HFFc6 (cell line): ENCODE measurements at regions not wholly inside any gene's neighbourhood (a gene's known extent, or its start where the extent isn't known, plus 50 kb on each side); places are given as distances from the start of the nearest gene placed in this dataset.

Experiments
- DNase-seq: peaks from one replicate; pipeline ENCODE4 v3.0.0-alpha.2; 2018
- H3K27ac Mint-ChIP-seq: 2 replicates; pipeline ENCODE4 v1.8.0; 2020; ENCODE audit warnings: mild to moderate bottlenecking, mixed read lengths
- H3K27me3 Mint-ChIP-seq: 2 replicates; pipeline ENCODE4 v1.8.0; 2021; ENCODE audit warnings: mild to moderate bottlenecking, moderate library complexity, mixed read lengths; ENCODE audit not compliant: insufficient read depth
- H3K36me3 Mint-ChIP-seq: 2 replicates; pipeline ENCODE4 v1.8.0; 2021; ENCODE audit warnings: low read depth, mixed read lengths
- H3K4me1 Mint-ChIP-seq: 2 replicates; pipeline ENCODE4 v1.8.0; 2020; ENCODE audit warnings: low read depth, mixed read lengths
- H3K4me3 Mint-ChIP-seq: 2 replicates; pipeline ENCODE4 v1.8.0; 2020; ENCODE audit warnings: mild to moderate bottlenecking, moderate library complexity, mixed read lengths
- H3K9me3 Mint-ChIP-seq: 2 replicates; pipeline ENCODE4 v1.8.0; 2020; ENCODE audit warnings: mild to moderate bottlenecking, mixed read lengths
- CTCF ChIP-seq: fragments of 200-600 bp; sonication (generic); IDR thresholded peaks from 2 replicates; pipeline ENCODE4 v1.5.0; 2021; ENCODE audit warnings: antibody characterized with exemption, mild to moderate bottlenecking

- Mint-ChIP-seq H3K4me3 (no peak overlapping the region), H3K4me1 (no peaks in the 10 kb centered on the region), H3K9me3 (peaks cover 70% of the 10 kb centered on the region), H3K27me3 (no peaks in the 10 kb centered on the region), H3K36me3 (peaks cover 10% of the 10 kb centered on the region), H3K27ac (no peak overlapping the region)
- no peak for TF ChIP-seq CTCF
- DNase-seq = no peak
Measured at GRCh38 chr4:58359590-58359989, 1249.4 kb upstream of the IGFBP7 start.

- Mint-ChIP-seq H3K36me3 (peaks cover 10% of the 10 kb centered on the region), H3K9me3 (peaks cover 59% of the 10 kb centered on the region), H3K27me3 (no peaks in the 10 kb centered on the region), H3K4me3 (no peak overlapping the region), H3K4me1 (no peaks in the 10 kb centered on the region), H3K27ac (no peak overlapping the region)
- no peak for DNase-seq
- no peak for TF ChIP-seq CTCF
Measured at GRCh38 chr4:58357947-58358346, 1247.8 kb upstream of the IGFBP7 start.

- Mint-ChIP-seq H3K27ac (no peak overlapping the region), H3K27me3 (no peaks in the 10 kb centered on the region), H3K4me3 (no peak overlapping the region), H3K4me1 (no peaks in the 10 kb centered on the region), H3K9me3 (no peaks in the 10 kb centered on the region; the same call in 1 of the 2 replicates), H3K36me3 (no peaks in the 10 kb centered on the region)
- TF ChIP-seq CTCF = no peak
- no peak for DNase-seq
Measured at GRCh38 chr4:58325070-58325469, 1214.9 kb upstream of the IGFBP7 start.

GRCh38 chr4:58313444-58313843 is 1203.3 kb upstream of the IGFBP7 start:
- Mint-ChIP-seq H3K9me3 (peaks cover 14% of the 10 kb centered on the region), H3K27ac (no peak overlapping the region), H3K36me3 (no peaks in the 10 kb centered on the region), H3K4me3 (no peak overlapping the region), H3K4me1 (no peaks in the 10 kb centered on the region), H3K27me3 (no peaks in the 10 kb centered on the region)
- no peak for TF ChIP-seq CTCF
- DNase-seq = no peak

- TF ChIP-seq CTCF = no peak
- peaks cover 14% of the 10 kb centered on the region; the same call in 1 of the 2 replicates for H3K9me3 Mint-ChIP-seq
- H3K27ac Mint-ChIP-seq = no peak overlapping the region
- H3K4me3 Mint-ChIP-seq = no peak overlapping the region
- H3K27me3 Mint-ChIP-seq = no peaks in the 10 kb centered on the region
- H3K4me1 Mint-ChIP-seq = no peaks in the 10 kb centered on the region
- H3K36me3 Mint-ChIP-seq = no peaks in the 10 kb centered on the region
- no peak for DNase-seq
Measured at GRCh38 chr4:58303456-58303855, 1193.3 kb upstream of the IGFBP7 start.
